Astrocyte (in vitro differentiated cells and primary cell): ENCODE measurements at regions not wholly inside any gene's neighbourhood (a gene's known extent, or its start where the extent isn't known, plus 50 kb on each side); places are given as distances from the start of the nearest gene placed in this dataset.

ENCODE experiments used
- CTCF ChIP-seq: IDR thresholded peaks from 2 replicates; pipeline ENCODE4 v1.5.1; 2011; ENCODE audit warnings: low read depth, mild to moderate bottlenecking, inconsistent platforms, low read length, moderate library complexity; ENCODE audit not compliant: insufficient read depth
- EZH2 ChIP-seq: IDR thresholded peaks from 2 replicates; pipeline ENCODE4 v1.6.1; 2012; ENCODE audit warnings: mild to moderate bottlenecking, low read length, inconsistent platforms; ENCODE audit not compliant: insufficient read depth

GRCh38 chr3:159637883-159638542 is 350.6 kb upstream of the IL12A start:
- TF ChIP-seq CTCF (no peak), EZH2 (no peak)
